GM12891 (cell line): ENCODE measurements at regions not wholly inside any gene's neighbourhood (a gene's known extent, or its start where the extent isn't known, plus 50 kb on each side); places are given as distances from the start of the nearest gene placed in this dataset.

ENCODE experiments used
- POLR2A ChIP-seq: IDR thresholded peaks from 2 replicates; pipeline ENCODE4 v1.6.1; 2011; ENCODE audit warnings: low read depth, low read length, control low read depth
- TAF1 ChIP-seq: IDR thresholded peaks from 2 replicates; pipeline ENCODE4 v1.6.1; 2011; ENCODE audit warnings: low read depth, low read length, control low read depth

DNA sequence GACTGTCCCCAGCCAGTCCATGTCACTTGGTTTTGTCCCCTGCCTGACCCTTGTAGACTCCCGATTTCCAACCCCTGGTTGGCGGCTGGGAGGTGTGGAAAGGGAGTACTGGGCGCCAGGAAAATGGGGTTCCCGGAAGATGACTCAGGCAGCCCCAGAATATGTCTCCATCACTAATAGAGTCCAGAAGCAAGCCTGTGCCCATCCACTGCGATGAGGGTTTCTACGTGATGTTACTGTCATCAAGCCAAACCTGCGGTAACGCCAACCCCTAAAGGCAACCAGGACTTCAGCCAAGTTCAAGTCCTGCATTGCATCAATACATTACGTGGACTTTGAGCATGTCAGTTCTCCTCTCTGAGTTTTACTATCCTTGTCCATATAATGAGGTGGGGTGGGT lies 62.0 kb upstream of the TAF1B start:
- TF ChIP-seq POLR2A (no peak), TAF1 (no peak)
